Loucy (cell line): ENCODE measurements at regions not wholly inside any gene's neighbourhood (a gene's known extent, or its start where the extent isn't known, plus 50 kb on each side); places are given as distances from the start of the nearest gene placed in this dataset.

Experiments
- EZH2phosphoT487 ChIP-seq: fragments of 200-600 bp; IDR thresholded peaks from 2 replicates; pipeline ENCODE4 v1.6.1; 2018; ENCODE audit warnings: antibody characterized with exemption, mild to moderate bottlenecking, moderate library complexity, borderline replicate concordance
- TF ChIP-seq, protein P1 (sequence below): fragments of 200-600 bp; sonication (generic); conservative IDR thresholded peaks from 2 replicates; pipeline ENCODE4 v1.5.1; 2014; ENCODE audit warnings: mild to moderate bottlenecking, antibody characterized with exemption, low read length

DNA sequence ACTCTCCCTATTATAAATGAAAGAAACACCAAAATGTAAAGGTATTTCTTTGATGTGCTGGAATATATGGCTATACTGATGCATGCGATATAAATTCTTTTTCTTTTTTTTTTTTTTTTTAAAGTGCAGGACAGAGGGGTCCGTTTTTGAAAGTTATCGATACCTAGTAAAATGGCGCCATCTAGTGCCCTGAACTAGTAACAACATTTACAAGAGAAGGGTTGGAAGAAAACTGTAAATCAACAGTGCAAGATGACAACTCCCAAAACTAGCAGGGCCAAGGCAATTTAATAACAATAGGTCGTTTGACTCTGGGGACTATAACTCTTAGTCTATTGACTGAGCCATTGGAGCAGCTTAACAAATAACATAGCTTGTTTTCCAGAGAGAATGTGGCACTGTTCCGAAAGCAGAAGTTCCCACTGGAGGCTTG is 137.7 kb downstream of the SPTSSA start:
- no peak for TF ChIP-seq EZH2phosphoT487
- TF ChIP-seq, protein P1, sequence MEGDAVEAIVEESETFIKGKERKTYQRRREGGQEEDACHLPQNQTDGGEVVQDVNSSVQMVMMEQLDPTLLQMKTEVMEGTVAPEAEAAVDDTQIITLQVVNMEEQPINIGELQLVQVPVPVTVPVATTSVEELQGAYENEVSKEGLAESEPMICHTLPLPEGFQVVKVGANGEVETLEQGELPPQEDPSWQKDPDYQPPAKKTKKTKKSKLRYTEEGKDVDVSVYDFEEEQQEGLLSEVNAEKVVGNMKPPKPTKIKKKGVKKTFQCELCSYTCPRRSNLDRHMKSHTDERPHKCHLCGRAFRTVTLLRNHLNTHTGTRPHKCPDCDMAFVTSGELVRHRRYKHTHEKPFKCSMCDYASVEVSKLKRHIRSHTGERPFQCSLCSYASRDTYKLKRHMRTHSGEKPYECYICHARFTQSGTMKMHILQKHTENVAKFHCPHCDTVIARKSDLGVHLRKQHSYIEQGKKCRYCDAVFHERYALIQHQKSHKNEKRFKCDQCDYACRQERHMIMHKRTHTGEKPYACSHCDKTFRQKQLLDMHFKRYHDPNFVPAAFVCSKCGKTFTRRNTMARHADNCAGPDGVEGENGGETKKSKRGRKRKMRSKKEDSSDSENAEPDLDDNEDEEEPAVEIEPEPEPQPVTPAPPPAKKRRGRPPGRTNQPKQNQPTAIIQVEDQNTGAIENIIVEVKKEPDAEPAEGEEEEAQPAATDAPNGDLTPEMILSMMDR: peak; percentile 83
